IPS-11a (cell line): ENCODE measurements at regions not wholly inside any gene's neighbourhood (a gene's known extent, or its start where the extent isn't known, plus 50 kb on each side); places are given as distances from the start of the nearest gene placed in this dataset.
A peak's percentile ranks its signal among the peaks of the same experiment; 100 is the strongest.
"Not testable (repeated sequence)": the region's sequence is repeated elsewhere in the genome, so short reads cannot be mapped to it uniquely, and the experiment has no call there.

Experiments used
- H3K4me3 ChIP-seq: one replicate; pipeline ENCODE4 v1.5.1; 2013; ENCODE audit warnings: low read depth, low read length, control low read depth

GRCh38 chr3:48101301-48101650, 85.1 kb upstream of the MAP4 start:
- H3K4me3 ChIP-seq, result not testable (repeated sequence)

DNA sequence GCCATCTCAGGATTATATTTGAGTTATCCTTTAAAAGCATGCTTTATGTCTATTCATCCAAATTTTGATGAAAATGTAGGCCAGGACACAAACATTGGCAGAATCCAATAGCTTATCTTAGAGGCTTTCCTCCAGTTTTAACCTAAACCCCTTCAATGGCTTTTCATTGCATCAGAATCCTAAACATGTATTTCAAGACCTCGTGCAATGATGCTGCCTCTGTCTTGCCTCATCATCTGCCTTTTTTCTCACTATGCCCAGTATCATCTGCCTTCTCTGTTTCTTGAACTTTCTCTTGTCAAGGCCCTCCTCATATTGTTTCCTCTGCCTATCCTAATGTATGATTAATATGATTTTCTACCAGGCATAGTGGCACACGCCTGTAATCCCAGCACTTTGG, 76.1 kb upstream of the MAP4 start:
- no peak overlapping the region for H3K4me3 ChIP-seq

DNA sequence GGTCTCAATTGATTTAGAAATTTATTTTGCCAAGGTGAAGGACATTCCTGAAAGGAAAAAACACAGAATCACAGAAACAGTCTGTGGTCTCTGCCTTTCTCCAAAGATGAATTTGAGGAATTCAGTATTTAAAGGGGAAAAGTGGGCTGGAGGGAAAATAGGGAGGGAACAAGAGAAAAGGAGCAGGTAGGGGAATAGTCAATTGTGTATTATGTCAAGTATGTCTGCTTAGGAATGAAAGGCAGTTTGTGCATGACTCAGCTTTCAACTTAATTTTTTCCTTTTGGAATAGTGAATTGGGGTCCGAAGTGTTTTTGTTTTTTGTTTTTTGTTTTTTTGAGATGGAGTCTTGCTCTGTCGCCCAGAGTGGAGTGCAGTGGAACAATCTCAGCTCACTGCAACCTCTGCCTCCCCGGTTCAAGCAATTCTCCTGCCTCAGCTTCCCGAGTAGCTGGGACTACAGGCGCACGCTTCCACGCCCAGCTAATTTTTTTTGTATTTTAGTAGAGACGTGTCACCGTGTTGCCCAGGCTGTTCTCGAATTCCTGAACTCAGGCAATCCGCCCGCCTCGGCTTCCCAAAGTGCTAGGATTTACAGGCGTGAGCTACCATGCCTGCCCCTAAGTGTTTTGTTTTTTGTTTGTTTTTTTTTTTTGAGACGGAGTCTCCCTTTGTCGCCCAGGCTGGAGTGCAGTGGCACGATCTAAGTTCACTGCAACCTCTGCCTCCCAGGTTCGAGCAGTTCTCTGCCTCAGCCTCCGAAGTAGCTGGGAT, 74.1 kb upstream of the MAP4 start:
- no peak overlapping the region for H3K4me3 ChIP-seq

DNA sequence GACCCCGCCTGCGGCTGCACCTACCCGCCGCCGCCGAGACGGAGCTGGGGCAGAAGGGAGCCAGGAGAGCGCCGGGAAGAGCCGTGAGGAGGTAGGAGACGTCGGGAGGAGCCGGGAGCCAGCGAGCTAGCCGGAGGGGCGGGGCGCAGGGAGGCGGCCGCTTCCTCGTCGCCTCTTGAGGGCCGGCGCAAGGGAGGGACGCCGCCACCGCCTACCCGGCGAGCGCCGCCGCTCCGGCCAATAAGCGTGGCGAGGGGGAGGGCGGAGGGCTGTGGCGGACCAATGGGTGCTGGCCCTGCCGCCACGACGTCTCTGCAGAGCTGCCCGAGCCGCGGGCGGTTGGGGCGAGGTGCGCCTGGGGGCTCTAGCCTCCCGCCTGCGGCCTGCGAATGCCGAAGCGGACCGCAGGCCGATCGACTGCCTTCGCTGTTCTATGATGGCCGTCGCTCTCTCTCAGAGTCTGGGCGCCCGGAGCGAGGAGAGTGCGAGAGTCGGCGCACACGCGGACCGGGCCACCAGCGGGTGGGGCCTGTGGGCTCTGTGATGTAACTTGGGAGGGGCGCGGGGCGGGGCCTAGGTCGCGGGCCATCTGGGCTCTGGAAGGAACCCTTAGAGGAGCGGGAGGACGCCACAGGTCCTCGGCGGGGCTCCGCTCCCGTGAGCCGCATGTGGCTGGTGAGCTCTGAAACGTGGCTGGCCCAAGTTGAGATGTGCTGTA, 72.7 kb upstream of the MAP4 start:
- H3K4me3 ChIP-seq, result peak overlapping the region; percentile 96

GRCh38 chr3:48088056-48088748, 72.0 kb upstream of the MAP4 start:
- peak overlapping the region; percentile 96 for H3K4me3 ChIP-seq

- no peak overlapping the region for H3K4me3 ChIP-seq
These were observed 70.5 kb upstream of the MAP4 start for GRCh38 chr3:48086705-48087104.

GRCh38 chr3:48084929-48085328, 68.7 kb upstream of the MAP4 start:
- no peak overlapping the region for H3K4me3 ChIP-seq

- no peak overlapping the region for H3K4me3 ChIP-seq
These were observed 68.0 kb upstream of the MAP4 start for GRCh38 chr3:48084170-48084569.

GRCh38 chr3:48082580-48083184, 66.5 kb upstream of the MAP4 start:
- no peak overlapping the region for H3K4me3 ChIP-seq

DNA sequence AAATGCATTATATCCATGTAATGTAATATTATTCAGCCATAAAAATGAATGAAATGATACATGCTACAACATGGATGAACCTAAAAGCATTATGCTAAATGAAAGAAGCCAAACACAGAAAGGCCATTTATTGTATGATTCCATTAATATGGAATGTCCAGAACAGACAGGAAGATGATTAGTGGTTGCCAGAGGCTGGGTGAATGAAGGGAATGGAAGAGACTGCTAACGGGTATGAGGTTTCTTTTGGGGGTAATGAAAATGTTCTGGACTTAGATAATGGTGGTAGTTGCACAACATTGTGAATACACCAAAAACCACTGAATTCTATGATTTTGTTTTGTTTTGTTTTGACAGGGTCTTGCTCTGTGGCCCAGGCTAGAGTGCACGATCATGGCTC, 61.6 kb upstream of the MAP4 start:
- no peak overlapping the region for H3K4me3 ChIP-seq

- no peak overlapping the region for H3K4me3 ChIP-seq
These were observed 53.8 kb upstream of the MAP4 start for GRCh38 chr3:48070030-48070429.

DNA sequence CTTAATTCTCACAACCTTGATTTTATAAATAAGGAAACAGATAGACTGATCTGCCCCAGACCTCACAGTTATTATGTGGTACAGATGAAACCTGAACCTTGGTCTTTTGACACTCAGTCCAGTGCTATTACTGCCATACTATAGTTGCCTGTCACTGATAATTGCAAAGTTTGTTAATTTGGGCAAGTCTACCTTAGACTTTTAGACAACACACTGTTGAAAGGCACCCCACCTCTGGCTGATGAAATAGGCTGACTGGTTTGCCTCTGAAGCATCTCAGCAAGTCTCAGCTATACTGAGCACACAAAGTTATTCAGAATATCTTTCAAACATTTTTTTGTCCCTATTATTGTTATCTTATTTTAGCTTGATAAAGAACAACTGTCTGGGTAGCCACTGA, 53.1 kb upstream of the MAP4 start:
- H3K4me3 ChIP-seq, result no peak overlapping the region

- no peak overlapping the region for H3K4me3 ChIP-seq
These were observed 52.7 kb upstream of the MAP4 start for GRCh38 chr3:48068886-48069285.

DNA sequence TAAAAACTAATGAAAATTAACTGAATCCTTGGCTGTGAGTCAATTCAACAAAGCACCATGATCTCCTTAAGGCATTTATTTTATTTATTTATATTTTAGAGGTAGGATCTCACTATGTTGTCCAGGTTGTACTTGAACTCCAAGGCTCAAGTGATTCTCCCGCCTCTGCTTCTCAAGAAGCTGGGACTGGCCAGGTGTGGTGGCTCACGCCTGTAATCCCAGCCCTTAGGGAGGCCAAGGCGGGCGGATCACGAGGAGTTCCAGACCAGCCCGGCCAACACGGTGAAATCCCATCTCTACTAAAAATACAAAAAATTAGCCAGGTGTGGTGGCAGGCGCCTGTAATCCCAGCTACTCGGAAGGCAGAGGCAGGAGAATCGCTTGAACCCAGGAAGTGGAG, 52.1 kb upstream of the MAP4 start:
- H3K4me3 ChIP-seq, result not testable (repeated sequence)

GRCh38 chr3:48067271-48067670, 51.1 kb upstream of the MAP4 start:
- no peak overlapping the region for H3K4me3 ChIP-seq
